ENCODE measurements at regions not wholly inside any gene's neighbourhood (a gene's known extent, or its start where the extent isn't known, plus 50 kb on each side); places are given as distances from the start of the nearest gene placed in this dataset.

DNA sequence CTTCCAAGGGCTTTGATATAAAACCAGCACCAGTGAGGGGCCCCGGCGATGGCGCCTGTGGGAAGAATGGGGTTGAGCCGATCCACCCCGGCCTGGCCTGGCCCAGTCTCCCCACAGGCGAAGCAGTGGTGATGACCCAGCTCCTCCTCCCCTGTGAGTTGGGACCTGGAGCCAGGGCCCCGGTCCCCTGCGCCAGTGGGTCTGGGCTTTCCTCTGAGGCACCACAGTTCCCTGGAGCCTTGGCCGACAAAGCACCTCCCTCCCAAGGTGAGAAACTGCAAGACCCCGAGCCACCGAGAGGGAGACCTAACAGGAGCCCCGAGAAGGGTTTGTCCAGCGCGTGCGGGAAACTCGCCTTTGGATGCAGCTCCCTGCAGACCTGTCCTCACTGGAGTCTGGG, 942.9 kb downstream of the BRD1 start:
- Histone ChIP-seq H3K4me3 (replicated peaks in 1 of 2; ENCODE audit: low read depth in 1 of 2, low read length in 2 of 2) (no peak overlapping the region), H3K4me2 (ENCODE audit: low read length) (no peak overlapping the region), H3K36me3 (ENCODE audit: control insufficient read depth in 1 of 2, insufficient read depth in 2 of 2, low read length in 2 of 2) (no peaks in the 10 kb centered on the region), H3K4me1 (ENCODE audit: control insufficient read depth in 1 of 2, insufficient read depth in 2 of 2, low read length in 2 of 2) (no peaks in the 10 kb centered on the region), H3K79me2 (ENCODE audit: insufficient read depth, low read length) (no peaks in the 10 kb centered on the region), H3K9me2 (ENCODE audit: insufficient read depth) (no peaks in the 10 kb centered on the region), H3K9ac (ENCODE audit: low read length) (no peak overlapping the region), H2AFZ (ENCODE audit: low read depth, low read length, poor library complexity, severe bottlenecking) (no peak overlapping the region), H3K9me3 (ENCODE audit: control insufficient read depth in 1 of 2, insufficient read depth in 1 of 2, low read depth in 1 of 2, low read length in 2 of 2) (peaks cover 0 to 6% of the 10 kb centered on the region in 2 experiments; a peak in 1 of 4 replicates), H4K20me1 (ENCODE audit: insufficient read depth) (no peaks in the 10 kb centered on the region), H3K27ac (ENCODE audit: low read depth, low read length) (no peak overlapping the region), H3K27me3 (ENCODE audit: insufficient read depth, low read length) (no peaks in the 10 kb centered on the region)
- DNase-seq (ENCODE audit: low read depth, low spot score) (no peak), ATAC-seq (no peak)
- no TSS peak for BruUV-seq (replicated peaks)
- ChIA-PET CTCF (no interaction called here), RAD21 (ENCODE audit: low non-redundant PET in 1 of 2, low total read pairs in 2 of 2, uncharacterized antibody in 2 of 2, unreplicated experiment in 2 of 2) (no interaction called here), POLR2A (no interaction called here)
- intact Hi-C loops (cut with micrococcal nuclease) = no loop called here
- TF ChIP-seq, protein P1, sequence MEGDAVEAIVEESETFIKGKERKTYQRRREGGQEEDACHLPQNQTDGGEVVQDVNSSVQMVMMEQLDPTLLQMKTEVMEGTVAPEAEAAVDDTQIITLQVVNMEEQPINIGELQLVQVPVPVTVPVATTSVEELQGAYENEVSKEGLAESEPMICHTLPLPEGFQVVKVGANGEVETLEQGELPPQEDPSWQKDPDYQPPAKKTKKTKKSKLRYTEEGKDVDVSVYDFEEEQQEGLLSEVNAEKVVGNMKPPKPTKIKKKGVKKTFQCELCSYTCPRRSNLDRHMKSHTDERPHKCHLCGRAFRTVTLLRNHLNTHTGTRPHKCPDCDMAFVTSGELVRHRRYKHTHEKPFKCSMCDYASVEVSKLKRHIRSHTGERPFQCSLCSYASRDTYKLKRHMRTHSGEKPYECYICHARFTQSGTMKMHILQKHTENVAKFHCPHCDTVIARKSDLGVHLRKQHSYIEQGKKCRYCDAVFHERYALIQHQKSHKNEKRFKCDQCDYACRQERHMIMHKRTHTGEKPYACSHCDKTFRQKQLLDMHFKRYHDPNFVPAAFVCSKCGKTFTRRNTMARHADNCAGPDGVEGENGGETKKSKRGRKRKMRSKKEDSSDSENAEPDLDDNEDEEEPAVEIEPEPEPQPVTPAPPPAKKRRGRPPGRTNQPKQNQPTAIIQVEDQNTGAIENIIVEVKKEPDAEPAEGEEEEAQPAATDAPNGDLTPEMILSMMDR (IDR thresholded peaks at IDR 0.05 in 2 of 3, conservative IDR thresholded peaks at IDR 0.05 in 1 of 3; ENCODE audit: borderline replicate concordance in 1 of 3, insufficient read depth in 1 of 3, low read depth in 2 of 3, low read length in 2 of 3) = no peak
- TF ChIP-seq, protein P2, sequence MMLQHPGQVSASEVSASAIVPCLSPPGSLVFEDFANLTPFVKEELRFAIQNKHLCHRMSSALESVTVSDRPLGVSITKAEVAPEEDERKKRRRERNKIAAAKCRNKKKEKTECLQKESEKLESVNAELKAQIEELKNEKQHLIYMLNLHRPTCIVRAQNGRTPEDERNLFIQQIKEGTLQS (IDR thresholded peaks at IDR 0.05) = no peak
- TF ChIP-seq ELF1 (IDR thresholded peaks at IDR 0.05; ENCODE audit: borderline replicate concordance, low read depth) = no peak
- no peak for TF ChIP-seq EZH2phosphoT487 (IDR thresholded peaks at IDR 0.05; ENCODE audit: borderline replicate concordance)
- no peak for TF ChIP-seq POLR2A (IDR thresholded peaks at IDR 0.05; ENCODE audit: borderline replicate concordance, extremely low read depth, insufficient read depth, insufficient read length)
- no peak for TF ChIP-seq JUND (IDR thresholded peaks at IDR 0.05)
- no peak for TF ChIP-seq SP1 (IDR thresholded peaks at IDR 0.05; ENCODE audit: low read depth)
- no peak for TF ChIP-seq YY1 (IDR thresholded peaks at IDR 0.05; ENCODE audit: extremely low read depth, insufficient replicate concordance, low read depth, low read length)
- no peak for TF ChIP-seq SIN3A (IDR thresholded peaks at IDR 0.05; ENCODE audit: low read depth)

DNA sequence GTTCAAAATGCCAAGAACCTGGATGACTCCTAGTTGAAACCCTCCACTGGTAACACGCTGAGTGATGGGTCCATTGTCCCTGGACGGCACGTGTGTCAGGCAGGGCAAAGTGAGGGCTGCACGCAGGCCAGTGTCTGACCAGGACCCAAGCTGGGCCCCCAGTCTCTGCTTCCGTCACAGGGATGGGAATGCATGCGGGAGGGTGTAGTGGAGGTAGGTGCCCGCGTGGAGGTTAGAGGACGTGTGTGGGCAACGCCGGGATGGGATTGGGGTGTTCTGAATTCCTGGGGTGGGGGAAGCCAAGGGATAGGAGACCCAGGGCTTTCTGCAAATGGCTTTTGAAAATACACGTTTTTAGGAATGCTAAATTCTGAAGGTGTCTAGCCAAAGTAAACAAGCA, 943.3 kb downstream of the BRD1 start:
- ATAC-seq (no peak), DNase-seq (ENCODE audit: low read depth, low spot score) (no peak)
- no peak overlapping the region for H2AFZ ChIP-seq (ENCODE audit: low read depth, low read length, poor library complexity, severe bottlenecking)
- H4K20me1 ChIP-seq (ENCODE audit: insufficient read depth) = no peaks in the 10 kb centered on the region
- intact Hi-C loops (cut with micrococcal nuclease) = no loop called here
- no peak overlapping the region for H3K4me3 ChIP-seq (replicated peaks in 1 of 2; ENCODE audit: low read depth in 1 of 2, low read length in 2 of 2)
- no TSS peak for BruUV-seq (replicated peaks)
- no peaks in the 10 kb centered on the region for H3K27me3 ChIP-seq (ENCODE audit: insufficient read depth, low read length)
- ChIA-PET CTCF (no interaction called here), POLR2A (no interaction called here), RAD21 (ENCODE audit: low non-redundant PET in 1 of 2, low total read pairs in 2 of 2, uncharacterized antibody in 2 of 2, unreplicated experiment in 2 of 2) (no interaction called here)
- no peaks in the 10 kb centered on the region for H3K36me3 ChIP-seq (ENCODE audit: control insufficient read depth in 1 of 2, insufficient read depth in 2 of 2, low read length in 2 of 2)
- H3K27ac ChIP-seq (ENCODE audit: low read depth, low read length) = no peak overlapping the region
- H3K4me2 ChIP-seq (ENCODE audit: low read length) = no peak overlapping the region
- no peak overlapping the region for H3K9ac ChIP-seq (ENCODE audit: low read length)
- H3K4me1 ChIP-seq (ENCODE audit: control insufficient read depth in 1 of 2, insufficient read depth in 2 of 2, low read length in 2 of 2) = no peaks in the 10 kb centered on the region
- peaks cover 0 to 6% of the 10 kb centered on the region in 2 experiments; a peak in 1 of 4 replicates for H3K9me3 ChIP-seq (ENCODE audit: control insufficient read depth in 1 of 2, insufficient read depth in 1 of 2, low read depth in 1 of 2, low read length in 2 of 2)
- no peaks in the 10 kb centered on the region for H3K79me2 ChIP-seq (ENCODE audit: insufficient read depth, low read length)
- no peaks in the 10 kb centered on the region for H3K9me2 ChIP-seq (ENCODE audit: insufficient read depth)
- no peak for TF ChIP-seq ZNF274 (IDR thresholded peaks at IDR 0.05; ENCODE audit: low read depth, low read length)
- TF ChIP-seq CBX3 (IDR thresholded peaks at IDR 0.05; ENCODE audit: low read depth) = no peak
- TF ChIP-seq, protein P3, sequence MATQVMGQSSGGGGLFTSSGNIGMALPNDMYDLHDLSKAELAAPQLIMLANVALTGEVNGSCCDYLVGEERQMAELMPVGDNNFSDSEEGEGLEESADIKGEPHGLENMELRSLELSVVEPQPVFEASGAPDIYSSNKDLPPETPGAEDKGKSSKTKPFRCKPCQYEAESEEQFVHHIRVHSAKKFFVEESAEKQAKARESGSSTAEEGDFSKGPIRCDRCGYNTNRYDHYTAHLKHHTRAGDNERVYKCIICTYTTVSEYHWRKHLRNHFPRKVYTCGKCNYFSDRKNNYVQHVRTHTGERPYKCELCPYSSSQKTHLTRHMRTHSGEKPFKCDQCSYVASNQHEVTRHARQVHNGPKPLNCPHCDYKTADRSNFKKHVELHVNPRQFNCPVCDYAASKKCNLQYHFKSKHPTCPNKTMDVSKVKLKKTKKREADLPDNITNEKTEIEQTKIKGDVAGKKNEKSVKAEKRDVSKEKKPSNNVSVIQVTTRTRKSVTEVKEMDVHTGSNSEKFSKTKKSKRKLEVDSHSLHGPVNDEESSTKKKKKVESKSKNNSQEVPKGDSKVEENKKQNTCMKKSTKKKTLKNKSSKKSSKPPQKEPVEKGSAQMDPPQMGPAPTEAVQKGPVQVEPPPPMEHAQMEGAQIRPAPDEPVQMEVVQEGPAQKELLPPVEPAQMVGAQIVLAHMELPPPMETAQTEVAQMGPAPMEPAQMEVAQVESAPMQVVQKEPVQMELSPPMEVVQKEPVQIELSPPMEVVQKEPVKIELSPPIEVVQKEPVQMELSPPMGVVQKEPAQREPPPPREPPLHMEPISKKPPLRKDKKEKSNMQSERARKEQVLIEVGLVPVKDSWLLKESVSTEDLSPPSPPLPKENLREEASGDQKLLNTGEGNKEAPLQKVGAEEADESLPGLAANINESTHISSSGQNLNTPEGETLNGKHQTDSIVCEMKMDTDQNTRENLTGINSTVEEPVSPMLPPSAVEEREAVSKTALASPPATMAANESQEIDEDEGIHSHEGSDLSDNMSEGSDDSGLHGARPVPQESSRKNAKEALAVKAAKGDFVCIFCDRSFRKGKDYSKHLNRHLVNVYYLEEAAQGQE (IDR thresholded peaks at IDR 0.05; ENCODE audit: low read depth) = no peak
- TF ChIP-seq, protein P1 (IDR thresholded peaks at IDR 0.05 in 2 of 3, conservative IDR thresholded peaks at IDR 0.05 in 1 of 3; ENCODE audit: borderline replicate concordance in 1 of 3, insufficient read depth in 1 of 3, low read depth in 2 of 3, low read length in 2 of 3) = no peak
- TF ChIP-seq RAD21 (IDR thresholded peaks at IDR 0.05; ENCODE audit: low read depth) = no peak
- TF ChIP-seq EZH2 (IDR thresholded peaks at IDR 0.05) = no peak
